Lung (tissue), 11 donors: ENCODE measurements at regions not wholly inside any gene's neighbourhood (a gene's known extent, or its start where the extent isn't known, plus 50 kb on each side); places are given as distances from the start of the nearest gene placed in this dataset.

Experiments used
- ATAC-seq: fragments of 200-7000 bp; cut with Tn5 transposase; one replicate; pipeline ENCODE4 v1.9.1; 2020; ENCODE audit warnings: moderate number of reproducible peaks; ENCODE audit not compliant: insufficient read depth, low FRiP score
- DNase-seq, 3 donors: peaks; one replicate each; pipeline ENCODE4 v3.0.0-alpha.2; 2013 to 2017
- H3K27ac ChIP-seq, 2 donors: one replicate each; pipeline ENCODE4 v1.5.1; 2013; ENCODE audit warnings: mild to moderate bottlenecking in 2 of 2, moderate library complexity in 2 of 2, control low read depth in 1 of 2, inconsistent platforms in 1 of 2, low read depth in 1 of 2, low read length in 1 of 2
- H3K27me3 ChIP-seq, 3 donors: one replicate each; pipeline ENCODE4 v1.5.1; 2013; ENCODE audit warnings: low read length in 2 of 3; ENCODE audit not compliant: control insufficient read depth in 3 of 3, insufficient read depth in 3 of 3
- H3K36me3 ChIP-seq, 4 donors: one replicate each; pipeline ENCODE4 v1.5.1; 2013; ENCODE audit warnings: low read length in 4 of 4, mild to moderate bottlenecking in 1 of 4, moderate library complexity in 1 of 4; ENCODE audit not compliant: control insufficient read depth in 4 of 4, insufficient read depth in 4 of 4
- H3K4me1 ChIP-seq, 5 donors: one replicate each; pipeline ENCODE4 v1.5.1; 2013; ENCODE audit warnings: low read length in 5 of 5, mild to moderate bottlenecking in 2 of 5, moderate library complexity in 1 of 5; ENCODE audit not compliant: control insufficient read depth in 5 of 5, insufficient read depth in 5 of 5
- H3K4me3 ChIP-seq: one replicate; pipeline ENCODE4 v1.5.1; 2013; ENCODE audit warnings: mild to moderate bottlenecking, control low read depth, moderate library complexity
- H3K9ac ChIP-seq, 2 donors: one replicate each; pipeline ENCODE4 v1.5.1; 2013; ENCODE audit warnings: low read length in 2 of 2, control low read depth in 1 of 2; ENCODE audit not compliant: insufficient read depth in 1 of 2
- H3K9me3 ChIP-seq, 4 donors: one replicate each; pipeline ENCODE4 v1.5.1; 2013; ENCODE audit warnings: low read length in 3 of 4, mild to moderate bottlenecking in 1 of 4, moderate library complexity in 1 of 4; ENCODE audit not compliant: control insufficient read depth in 4 of 4, insufficient read depth in 3 of 4
- CTCF ChIP-seq: IDR thresholded peaks from 2 replicates; pipeline ENCODE4 v1.5.1; 2012; ENCODE audit warnings: mild to moderate bottlenecking; ENCODE audit errors: control extremely low read depth, extremely low read depth
- WGBS, 2 donors: extraction: QIAGEN DNeasy Blood & Tissue Kit; methylation state at CpG; one replicate each; pipeline ENCODE4 v1.1.7; 2013; 5-methylcytosine and 5-hydroxymethylcytosine counted together
- donor health status: control.
- donor health status: control.
- donor health status: Bipolar disorder and iron deficiency.
- donor health status: healthy.
- donor health status: DM: yes; HTN: yes; CAD: no.

GRCh38 chr10:42732266-42732665 lies 50.3 kb upstream of the BMS1 start:
- H3K4me3 ChIP-seq = no peak overlapping the region
- H3K27me3 ChIP-seq = no peaks in the 10 kb centered on the region
- DNase-seq = no peak
- 91 to 94% methylated on average over 4 of the region's 4 CpGs for WGBS, 2 donors
- ATAC-seq = no peak
- no peak overlapping the region for H3K27ac ChIP-seq
- H3K36me3 ChIP-seq = no peaks in the 10 kb centered on the region
- no peaks in the 10 kb centered on the region for H3K4me1 ChIP-seq
- no peaks in the 10 kb centered on the region for H3K9me3 ChIP-seq
- no peak for TF ChIP-seq CTCF
- H3K9ac ChIP-seq = no peak overlapping the region
